Upper lobe of left lung (tissue), 6 donors: ENCODE measurements at regions not wholly inside any gene's neighbourhood (a gene's known extent, or its start where the extent isn't known, plus 50 kb on each side); places are given as distances from the start of the nearest gene placed in this dataset.

Experiments used
- ATAC-seq, 2 donors: fragments of 200-7000 bp; cut with Tn5 transposase; one replicate each; pipeline ENCODE4 v1.9.1; 2022; ENCODE audit warnings: mild to moderate bottlenecking in 2 of 2, moderate library complexity in 2 of 2; ENCODE audit not compliant: low FRiP score in 2 of 2
- DNase-seq, 2 donors: peaks; one replicate each; pipeline ENCODE4 v3.0.0-alpha.2; 2019 to 2020
- H3K27ac ChIP-seq, 4 donors: fragments of 200-600 bp; sonication (generic); one replicate each; pipeline ENCODE4 v1.5.1; 2016 to 2019
- H3K27me3 ChIP-seq, 4 donors: fragments of 200-600 bp; sonication (generic); one replicate each; pipeline ENCODE4 v1.5.1; 2017 to 2019
- H3K36me3 ChIP-seq, 4 donors: fragments of 200-600 bp; sonication (generic); one replicate each; pipeline ENCODE4 v1.5.1; 2016 to 2019
- H3K4me1 ChIP-seq, 4 donors: fragments of 200-600 bp; sonication (generic); one replicate each; pipeline ENCODE4 v1.5.1; 2018 to 2019
- H3K4me3 ChIP-seq, 4 donors: fragments of 200-600 bp; sonication (generic); one replicate each; pipeline ENCODE4 v1.5.1; 2017 to 2019; ENCODE audit warnings: mild to moderate bottlenecking in 2 of 4, moderate library complexity in 1 of 4
- H3K9me3 ChIP-seq, 4 donors: fragments of 200-600 bp; sonication (generic); one replicate each; pipeline ENCODE4 v1.5.1; 2018 to 2019
- CTCF ChIP-seq, 6 experiments: fragments of 450-650 bp in 4 of 6; fragments of 200-600 bp in 2 of 6; sonication (generic) in 2 of 6; IDR thresholded peaks; one replicate each; pipeline ENCODE4 v1.5.1; 2016 to 2019; ENCODE audit warnings: antibody characterized with exemption in 6 of 6
- EP300 ChIP-seq, 4 donors: sonication (generic); formaldehyde crosslinking; IDR thresholded peaks; one replicate each; pipeline ENCODE4 v1.5.1; 2017; ENCODE audit warnings: antibody characterized with exemption in 4 of 4, control low read depth in 2 of 4
- POLR2A ChIP-seq, 4 donors: fragments of 450-650 bp; IDR thresholded peaks; one replicate each; pipeline ENCODE4 v1.5.1; 2016 to 2017; ENCODE audit warnings: antibody characterized with exemption in 4 of 4, mild to moderate bottlenecking in 2 of 4
- POLR2AphosphoS5 ChIP-seq, 2 donors: sonication (generic); formaldehyde crosslinking; IDR thresholded peaks; one replicate each; pipeline ENCODE4 v1.5.1; 2017; ENCODE audit warnings: antibody characterized with exemption in 2 of 2
- WGBS, 2 donors: methylation state at CpG; one replicate each; pipeline ENCODE4 v1.1.5; 2017 to 2018; 5-methylcytosine and 5-hydroxymethylcytosine counted together
- donor health status: DM: no; HTN: no; CAD: no; lungs with moderate emphysema.
- donor health status: DM: no; HTN: yes; CAD: no; lungs with severe emphysema.

GRCh38 chr5:164909673-164910072 lies 1404.3 kb downstream of the MAT2B start:
- no peak for TF ChIP-seq POLR2AphosphoS5 (IDR thresholded peaks at IDR 0.05)
- TF ChIP-seq POLR2A (IDR thresholded peaks at IDR 0.05), result no peak
- no peak for TF ChIP-seq EP300 (IDR thresholded peaks at IDR 0.05)
- no peak for TF ChIP-seq CTCF (IDR thresholded peaks at IDR 0.05)
- ATAC-seq (no peak), DNase-seq (no peak)
- Histone ChIP-seq H3K9me3 (no peaks in the 10 kb centered on the region), H3K36me3 (no peaks in the 10 kb centered on the region), H3K4me3 (no peak overlapping the region), H3K27ac (no peak overlapping the region), H3K27me3 (no peaks in the 10 kb centered on the region), H3K4me1 (no peaks in the 10 kb centered on the region)
- WGBS, 2 donors, result 86 to 89% methylated on average over 3 of the region's 3 CpGs

GRCh38 chr5:164921722-164922121 lies 1416.3 kb downstream of the MAT2B start:
- H3K27ac ChIP-seq, result no peak overlapping the region
- no peak for DNase-seq
- no peaks in the 10 kb centered on the region for H3K4me1 ChIP-seq
- no peak for ATAC-seq
- TF ChIP-seq POLR2A (IDR thresholded peaks at IDR 0.05), result no peak
- H3K27me3 ChIP-seq, result no peaks in the 10 kb centered on the region
- H3K9me3 ChIP-seq, result peaks cover 2 to 21% (median 12%) of the 10 kb centered on the region in 4 donors
- H3K4me3 ChIP-seq, result no peak overlapping the region
- H3K36me3 ChIP-seq, result no peaks in the 10 kb centered on the region

GRCh38 chr5:164934039-164934438 lies 1428.6 kb downstream of the MAT2B start:
- H3K4me1 ChIP-seq, result no peaks in the 10 kb centered on the region
- WGBS, 2 donors, result 90 to 92% methylated on average over 7 of the region's 7 CpGs
- no peaks in the 10 kb centered on the region for H3K36me3 ChIP-seq
- DNase-seq, result no peak
- H3K4me3 ChIP-seq, result no peak overlapping the region
- no peaks in the 10 kb centered on the region for H3K27me3 ChIP-seq
- TF ChIP-seq POLR2A (IDR thresholded peaks at IDR 0.05), result no peak
- TF ChIP-seq EP300 (IDR thresholded peaks at IDR 0.05), result no peak
- TF ChIP-seq POLR2AphosphoS5 (IDR thresholded peaks at IDR 0.05), result no peak
- no peak for TF ChIP-seq CTCF (IDR thresholded peaks at IDR 0.05)
- H3K27ac ChIP-seq, result no peak overlapping the region
- H3K9me3 ChIP-seq, result no peaks in the 10 kb centered on the region
- no peak for ATAC-seq

- TF ChIP-seq POLR2AphosphoS5 (IDR thresholded peaks at IDR 0.05) (no peak), EP300 (IDR thresholded peaks at IDR 0.05) (no peak), CTCF (IDR thresholded peaks at IDR 0.05) (no peak), POLR2A (IDR thresholded peaks at IDR 0.05) (no peak)
- H3K27ac ChIP-seq, result no peak overlapping the region
- no peak for ATAC-seq
- H3K9me3 ChIP-seq, result no peaks in the 10 kb centered on the region
- H3K4me1 ChIP-seq, result no peaks in the 10 kb centered on the region
- H3K36me3 ChIP-seq, result no peaks in the 10 kb centered on the region
- no peaks in the 10 kb centered on the region for H3K27me3 ChIP-seq
- WGBS, 2 donors, result 68 to 81% methylated on average over 7 of the region's 7 CpGs
- DNase-seq, result no peak
- no peak overlapping the region for H3K4me3 ChIP-seq
These were observed 1429.1 kb downstream of the MAT2B start for GRCh38 chr5:164934561-164934960.

- no peaks in the 10 kb centered on the region for H3K9me3 ChIP-seq
- no peak for TF ChIP-seq POLR2A (IDR thresholded peaks at IDR 0.05)
- no peak for TF ChIP-seq POLR2AphosphoS5 (IDR thresholded peaks at IDR 0.05)
- no peak for TF ChIP-seq EP300 (IDR thresholded peaks at IDR 0.05)
- no peak for TF ChIP-seq CTCF (IDR thresholded peaks at IDR 0.05)
- ATAC-seq, result no peak
- H3K4me3 ChIP-seq, result no peak overlapping the region
- no peaks in the 10 kb centered on the region for H3K4me1 ChIP-seq
- no peak overlapping the region for H3K27ac ChIP-seq
- 47 to 58% methylated on average over 4 of the region's 4 CpGs for WGBS, 2 donors
- DNase-seq, result no peak
- H3K27me3 ChIP-seq, result no peaks in the 10 kb centered on the region
- H3K36me3 ChIP-seq, result no peaks in the 10 kb centered on the region
These were observed 1435.7 kb downstream of the MAT2B start for GRCh38 chr5:164941132-164941531.
